ENCODE measurements at regions not wholly inside any gene's neighbourhood (a gene's known extent, or its start where the extent isn't known, plus 50 kb on each side); places are given as distances from the start of the nearest gene placed in this dataset.

DNA sequence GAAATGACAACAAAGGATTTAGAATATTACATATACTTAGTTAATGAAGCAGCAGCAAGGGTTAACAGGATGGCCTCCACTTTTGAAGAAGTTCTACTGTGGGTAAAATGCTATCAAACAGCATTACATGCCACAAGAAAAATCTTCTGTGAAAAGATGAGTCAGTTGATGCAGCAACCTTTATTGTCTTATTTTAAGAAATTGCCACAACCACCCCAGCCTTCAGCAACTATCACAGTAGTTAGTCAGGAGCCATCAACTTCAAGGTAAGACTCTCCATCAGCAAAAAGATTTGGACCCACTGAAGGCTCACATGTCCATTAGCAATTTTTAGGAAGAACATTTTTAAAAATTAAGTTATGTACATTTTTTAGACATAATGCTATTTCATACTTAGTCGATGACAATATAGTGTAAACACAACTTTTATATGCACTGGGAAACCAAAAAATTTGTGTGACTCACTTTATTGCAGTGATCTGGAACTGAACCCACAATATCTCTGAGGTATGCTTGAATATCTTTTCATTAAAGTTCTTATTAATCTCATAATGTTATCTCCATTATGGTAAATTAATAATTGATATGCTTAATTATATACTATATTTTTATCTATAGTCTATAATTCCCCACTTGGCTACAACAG is 81.2 kb downstream of the SPCS3 start:
- H3K27ac ChIP-seq = no peak overlapping the region
- no peaks in the 10 kb centered on the region for H3K27me3 ChIP-seq
- no peaks in the 10 kb centered on the region for H3K4me1 ChIP-seq
- no peaks in the 10 kb centered on the region for H3K9me3 ChIP-seq
- no peak for DNase-seq
- H3K4me3 ChIP-seq (replicated peaks in 1 of 3) = no peak overlapping the region
- TF ChIP-seq POLR2A (IDR thresholded peaks at IDR 0.05) = no peak
- TF ChIP-seq, protein P1, sequence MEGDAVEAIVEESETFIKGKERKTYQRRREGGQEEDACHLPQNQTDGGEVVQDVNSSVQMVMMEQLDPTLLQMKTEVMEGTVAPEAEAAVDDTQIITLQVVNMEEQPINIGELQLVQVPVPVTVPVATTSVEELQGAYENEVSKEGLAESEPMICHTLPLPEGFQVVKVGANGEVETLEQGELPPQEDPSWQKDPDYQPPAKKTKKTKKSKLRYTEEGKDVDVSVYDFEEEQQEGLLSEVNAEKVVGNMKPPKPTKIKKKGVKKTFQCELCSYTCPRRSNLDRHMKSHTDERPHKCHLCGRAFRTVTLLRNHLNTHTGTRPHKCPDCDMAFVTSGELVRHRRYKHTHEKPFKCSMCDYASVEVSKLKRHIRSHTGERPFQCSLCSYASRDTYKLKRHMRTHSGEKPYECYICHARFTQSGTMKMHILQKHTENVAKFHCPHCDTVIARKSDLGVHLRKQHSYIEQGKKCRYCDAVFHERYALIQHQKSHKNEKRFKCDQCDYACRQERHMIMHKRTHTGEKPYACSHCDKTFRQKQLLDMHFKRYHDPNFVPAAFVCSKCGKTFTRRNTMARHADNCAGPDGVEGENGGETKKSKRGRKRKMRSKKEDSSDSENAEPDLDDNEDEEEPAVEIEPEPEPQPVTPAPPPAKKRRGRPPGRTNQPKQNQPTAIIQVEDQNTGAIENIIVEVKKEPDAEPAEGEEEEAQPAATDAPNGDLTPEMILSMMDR (IDR thresholded peaks at IDR 0.05) = no peak
- WGBS, 2 donors = 87 to 88% methylated on average over 1 of the region's 1 CpG
- intact Hi-C loops (cut with DNase I) = no loop called here
- H3K36me3 ChIP-seq = no peaks in the 10 kb centered on the region

DNA sequence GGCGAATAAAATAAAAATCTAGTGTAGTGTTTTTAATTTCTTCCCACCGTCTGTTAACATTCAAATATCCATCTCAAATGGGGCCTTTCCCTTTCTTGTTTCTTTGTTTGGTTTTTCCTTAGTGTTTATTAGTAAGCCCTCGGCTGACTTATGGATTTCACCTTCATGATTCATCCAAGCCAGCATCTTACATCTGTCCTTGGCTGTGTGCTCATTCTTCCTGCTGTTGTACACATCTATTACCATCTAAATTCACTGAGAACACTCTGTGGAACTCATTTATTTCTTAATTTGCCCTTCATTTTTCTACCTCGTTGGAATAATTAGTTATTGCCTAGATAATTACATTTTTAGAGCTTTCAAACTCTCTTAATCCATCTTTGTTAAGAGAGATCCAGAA is 84.9 kb downstream of the SPCS3 start:
- 85 to 86% methylated on average over 4 of the region's 4 CpGs for WGBS, 2 donors
- H3K9me3 ChIP-seq = no peaks in the 10 kb centered on the region
- H3K4me1 ChIP-seq = no peaks in the 10 kb centered on the region
- H3K4me3 ChIP-seq (replicated peaks in 1 of 3) = no peak overlapping the region
- no peak for DNase-seq
- intact Hi-C loops (cut with DNase I) = no loop called here
- no peaks in the 10 kb centered on the region for H3K36me3 ChIP-seq
- TF ChIP-seq, protein P1 (IDR thresholded peaks at IDR 0.05) = no peak
- TF ChIP-seq POLR2A (IDR thresholded peaks at IDR 0.05) = no peak
- H3K27ac ChIP-seq = no peak overlapping the region
- no peaks in the 10 kb centered on the region for H3K27me3 ChIP-seq

DNA sequence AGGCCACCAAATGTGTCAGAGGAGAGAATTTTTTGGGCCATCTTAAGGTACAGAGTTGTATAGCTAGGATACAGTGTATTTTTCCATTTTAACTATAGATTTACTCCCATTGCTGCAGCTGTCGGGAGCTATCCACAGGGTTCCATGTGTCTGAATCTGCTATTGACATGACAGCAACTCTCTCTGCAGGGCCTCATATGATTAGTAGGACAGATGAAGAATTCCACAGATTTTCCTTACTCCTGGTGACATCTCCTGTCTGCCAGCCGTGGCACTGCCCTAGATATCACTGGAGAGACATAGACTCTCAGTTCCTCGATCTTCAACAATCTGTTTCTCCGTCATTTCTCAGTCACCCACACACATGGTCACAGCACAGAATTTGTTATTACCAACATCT is 86.5 kb downstream of the SPCS3 start:
- no peak overlapping the region for H3K27ac ChIP-seq
- no peaks in the 10 kb centered on the region for H3K9me3 ChIP-seq
- H3K4me1 ChIP-seq = no peaks in the 10 kb centered on the region
- H3K36me3 ChIP-seq = no peaks in the 10 kb centered on the region
- TF ChIP-seq, protein P1 (IDR thresholded peaks at IDR 0.05) = no peak
- TF ChIP-seq POLR2A (IDR thresholded peaks at IDR 0.05) = no peak
- DNase-seq = no peak
- H3K27me3 ChIP-seq = no peaks in the 10 kb centered on the region
- intact Hi-C loops (cut with DNase I) = no loop called here
- H3K4me3 ChIP-seq (replicated peaks in 1 of 3) = no peak overlapping the region
- 95 to 97% methylated on average over 4 of the region's 4 CpGs for WGBS, 2 donors

DNA sequence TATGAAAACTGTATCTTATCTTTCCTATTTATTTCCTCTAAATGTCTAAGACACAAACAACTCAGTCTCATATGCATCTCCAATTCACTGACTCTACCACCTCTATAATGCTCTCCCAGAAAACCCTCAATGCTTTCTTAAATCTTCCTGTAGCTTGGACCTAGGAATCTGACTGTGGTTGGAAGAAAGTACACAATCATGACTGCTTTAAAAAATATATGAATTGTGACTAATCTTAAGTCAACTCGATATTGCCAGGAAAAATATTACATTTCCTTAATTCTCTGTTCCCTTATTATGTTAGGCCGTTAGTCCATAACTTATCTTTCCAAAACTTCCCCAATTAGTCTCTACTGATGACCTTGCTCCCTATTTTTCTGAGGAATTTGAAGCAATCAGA is 87.0 kb downstream of the SPCS3 start:
- 81 to 92% methylated on average over 2 of the region's 2 CpGs for WGBS, 2 donors
- no peaks in the 10 kb centered on the region for H3K4me1 ChIP-seq
- no peak overlapping the region for H3K27ac ChIP-seq
- DNase-seq = no peak
- no peaks in the 10 kb centered on the region for H3K27me3 ChIP-seq
- no peaks in the 10 kb centered on the region for H3K9me3 ChIP-seq
- intact Hi-C loops (cut with DNase I) = no loop called here
- TF ChIP-seq, protein P1 (IDR thresholded peaks at IDR 0.05) = no peak
- no peak for TF ChIP-seq POLR2A (IDR thresholded peaks at IDR 0.05)
- H3K36me3 ChIP-seq = no peaks in the 10 kb centered on the region
- no peak overlapping the region for H3K4me3 ChIP-seq (replicated peaks in 1 of 3)

DNA sequence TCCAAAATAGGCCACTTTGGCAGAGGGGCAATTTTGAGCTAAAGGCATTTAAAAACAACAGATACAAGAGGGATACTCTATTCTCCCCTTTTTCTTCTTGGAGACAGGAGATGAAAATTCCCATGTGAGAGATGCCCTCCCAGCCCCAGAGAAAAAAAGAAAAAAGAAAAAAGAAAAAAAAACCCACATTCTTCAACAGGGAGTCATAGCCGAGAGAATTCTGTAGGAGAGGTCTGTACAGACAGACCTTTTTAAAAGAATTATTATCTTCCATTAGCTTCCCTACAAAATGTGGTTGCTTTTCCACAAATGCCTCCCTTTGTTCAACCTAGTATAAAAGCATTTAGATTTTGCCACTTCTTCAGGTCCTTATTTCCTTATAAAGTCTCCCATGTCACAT is 89.9 kb downstream of the SPCS3 start:
- intact Hi-C loops (cut with DNase I) = no loop called here
- no peak for DNase-seq
- 89 to 100% methylated on average over 1 of the region's 1 CpG for WGBS, 2 donors
- Histone ChIP-seq H3K27ac (no peak overlapping the region), H3K27me3 (no peaks in the 10 kb centered on the region), H3K4me3 (replicated peaks in 1 of 3) (no peak overlapping the region), H3K4me1 (no peaks in the 10 kb centered on the region), H3K9me3 (no peaks in the 10 kb centered on the region), H3K36me3 (no peaks in the 10 kb centered on the region)
- TF ChIP-seq, protein P1 (IDR thresholded peaks at IDR 0.05) = no peak
- TF ChIP-seq POLR2A (IDR thresholded peaks at IDR 0.05) = no peak

All from thyroid gland (tissue), 4 donors.